SK-N-SH treated with all-trans-retinoic acid at 6 μM for 48 hours (cell line): ENCODE measurements at regions not wholly inside any gene's neighbourhood (a gene's known extent, or its start where the extent isn't known, plus 50 kb on each side); places are given as distances from the start of the nearest gene placed in this dataset.

Source experiments
- GLIS3 ChIP-seq: fragments of 250-450 bp; sonication (Bioruptor Pico); IDR thresholded peaks from 2 replicates; pipeline ENCODE4 v1.5.0; 2020; ENCODE audit warnings: mild to moderate bottlenecking, moderate library complexity
- OSR1 ChIP-seq: fragments of 250-450 bp; sonication (Bioruptor Pico); IDR thresholded peaks from 2 replicates; pipeline ENCODE4 v1.8.0; 2022; ENCODE audit warnings: moderate library complexity, mild to moderate bottlenecking, inconsistent platforms
- ZNF565 ChIP-seq: fragments of 450-650 bp; formaldehyde crosslinking; conservative IDR thresholded peaks from 2 replicates; pipeline ENCODE4 v1.5.0; 2020; ENCODE audit warnings: low read depth, mild to moderate bottlenecking, moderate library complexity
- TF ChIP-seq, protein P1 (sequence below): fragments of 250-450 bp; sonication (Bioruptor Pico); IDR thresholded peaks from 2 replicates; pipeline ENCODE4 v1.8.0; 2020; ENCODE audit warnings: mild to moderate bottlenecking, moderate library complexity, borderline replicate concordance

DNA sequence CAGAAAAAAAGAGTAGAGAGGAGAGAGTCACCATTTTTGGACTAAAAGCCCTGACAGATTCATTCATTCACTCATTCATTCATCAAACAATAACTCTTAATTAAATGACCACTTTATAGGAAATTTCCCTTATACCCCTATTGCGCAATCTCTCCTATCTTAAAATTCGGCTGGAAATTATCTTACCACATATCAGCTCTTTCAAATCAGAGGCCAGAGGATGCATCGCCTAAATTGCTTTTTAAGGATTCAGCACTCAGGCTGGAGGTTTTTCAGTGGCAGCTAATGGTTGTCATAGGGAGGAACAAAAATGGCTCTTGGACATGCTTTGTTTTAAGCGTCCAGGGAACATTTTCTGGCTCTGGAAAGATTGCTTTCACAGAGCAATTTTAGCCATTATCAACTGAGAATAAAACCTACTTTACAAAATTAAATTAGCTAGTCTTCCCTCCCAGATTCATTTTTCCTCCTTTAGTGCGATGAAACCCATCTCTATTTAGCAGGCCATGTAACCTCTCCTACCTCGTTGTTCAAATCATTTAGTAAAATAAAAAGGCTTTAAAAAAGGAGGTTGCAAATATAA is 115.2 kb downstream of the OLFM4 start:
- TF ChIP-seq, protein P1, sequence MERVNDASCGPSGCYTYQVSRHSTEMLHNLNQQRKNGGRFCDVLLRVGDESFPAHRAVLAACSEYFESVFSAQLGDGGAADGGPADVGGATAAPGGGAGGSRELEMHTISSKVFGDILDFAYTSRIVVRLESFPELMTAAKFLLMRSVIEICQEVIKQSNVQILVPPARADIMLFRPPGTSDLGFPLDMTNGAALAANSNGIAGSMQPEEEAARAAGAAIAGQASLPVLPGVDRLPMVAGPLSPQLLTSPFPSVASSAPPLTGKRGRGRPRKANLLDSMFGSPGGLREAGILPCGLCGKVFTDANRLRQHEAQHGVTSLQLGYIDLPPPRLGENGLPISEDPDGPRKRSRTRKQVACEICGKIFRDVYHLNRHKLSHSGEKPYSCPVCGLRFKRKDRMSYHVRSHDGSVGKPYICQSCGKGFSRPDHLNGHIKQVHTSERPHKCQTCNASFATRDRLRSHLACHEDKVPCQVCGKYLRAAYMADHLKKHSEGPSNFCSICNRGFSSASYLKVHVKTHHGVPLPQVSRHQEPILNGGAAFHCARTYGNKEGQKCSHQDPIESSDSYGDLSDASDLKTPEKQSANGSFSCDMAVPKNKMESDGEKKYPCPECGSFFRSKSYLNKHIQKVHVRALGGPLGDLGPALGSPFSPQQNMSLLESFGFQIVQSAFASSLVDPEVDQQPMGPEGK (CRISPR knock-in tag): no peak
- TF ChIP-seq ZNF565 (CRISPR knock-in tag) (no peak), OSR1 (no peak), GLIS3 (CRISPR knock-in tag) (no peak)
